C4-2B (cell line): ENCODE measurements at regions not wholly inside any gene's neighbourhood (a gene's known extent, or its start where the extent isn't known, plus 50 kb on each side); places are given as distances from the start of the nearest gene placed in this dataset.
"Not testable (repeated sequence)": the region's sequence is repeated elsewhere in the genome, so short reads cannot be mapped to it uniquely, and the experiment has no call there.

ENCODE experiments used
- H3K27ac ChIP-seq: fragments of 450-650 bp; 2 replicates; pipeline ENCODE4 v1.5.1; 2017
- CTCF ChIP-seq: fragments of 450-650 bp; conservative IDR thresholded peaks from 2 replicates; pipeline ENCODE4 v1.5.1; 2017; ENCODE audit warnings: mild to moderate bottlenecking
- ZFX ChIP-seq: fragments of 450-650 bp; IDR thresholded peaks from 2 replicates; pipeline ENCODE4 v1.6.1; 2017

- TF ChIP-seq ZFX: no peak
- no peak for TF ChIP-seq CTCF
- no peak overlapping the region for H3K27ac ChIP-seq
Observed at GRCh38 chr17:68097161-68097805, 61.7 kb downstream of the KPNA2 start.

GRCh38 chr17:68099341-68099753 is 63.8 kb downstream of the KPNA2 start:
- not testable (repeated sequence) for H3K27ac ChIP-seq

- TF ChIP-seq ZFX (no peak), CTCF (no peak)
Observed at GRCh38 chr17:68100000-68100641, 64.6 kb downstream of the KPNA2 start.

GRCh38 chr17:68101075-68101986 is 65.8 kb downstream of the KPNA2 start:
- TF ChIP-seq ZFX (peak; percentile 94), CTCF (no peak)
- H3K27ac ChIP-seq: peak overlapping the region; percentile 79

More at GRCh38 chr17:68100000-68100641, 64.6 kb downstream of the KPNA2 start:
- no peak overlapping the region; the same call in 1 of the 2 replicates for H3K27ac ChIP-seq

- peak overlapping the region; percentile 79 for H3K27ac ChIP-seq
- TF ChIP-seq ZFX (peak; percentile 48), CTCF (no peak)
Observed at GRCh38 chr17:68101987-68102314, 66.4 kb downstream of the KPNA2 start.

GRCh38 chr17:68102318-68102758 is 66.8 kb downstream of the KPNA2 start:
- TF ChIP-seq CTCF (no peak), ZFX (no peak)
- peak overlapping the region; percentile 79 for H3K27ac ChIP-seq

- no peak overlapping the region for H3K27ac ChIP-seq
Observed at GRCh38 chr17:68103148-68103547, 67.6 kb downstream of the KPNA2 start.

GRCh38 chr17:68106085-68106484 is 70.5 kb downstream of the KPNA2 start:
- no peak overlapping the region for H3K27ac ChIP-seq
- TF ChIP-seq ZFX (no peak), CTCF (no peak)

More at GRCh38 chr17:68103148-68103547, 67.6 kb downstream of the KPNA2 start:
- TF ChIP-seq ZFX: no peak
